GM12878 (cell line): ENCODE measurements at regions not wholly inside any gene's neighbourhood (a gene's known extent, or its start where the extent isn't known, plus 50 kb on each side); places are given as distances from the start of the nearest gene placed in this dataset.
A peak's percentile ranks its signal among the peaks of the same experiment; 100 is the strongest.

Source experiments
- ATAC-seq: fragments of 200-7000 bp; cut with Tn5 transposase; 3 replicates; pipeline ENCODE4 v1.9.1; 2020; ENCODE audit warnings: mild to moderate bottlenecking, moderate library complexity
- BruUV-seq: library from RNA; stranded (reverse); fragments of 400-500 nt; replicated peaks from 2 replicates; lab custom pipeline; 2021; lab: Mats Ljungman, UMichigan
- CTCF ChIA-PET: fragments of 300-600 bp; sonication (Branson Sonifier 250); formaldehyde crosslinking; extraction: SDS; loops from one replicate; lab custom pipeline; 2021; ENCODE audit warnings: inconsistent platforms; lab: Yijun Ruan, JAX
- POLR2A ChIA-PET: fragments of 350-600 bp; formaldehyde crosslinking; extraction: SDS; loops from one replicate; lab custom pipeline; 2021; ENCODE audit warnings: inconsistent platforms; lab: Charles Lee
- RAD21 ChIA-PET: fragments of 300-600 bp; sonication (Branson Sonifier 250); formaldehyde crosslinking; loops from one replicate; lab custom pipeline; 2023; ENCODE audit warnings: antibody characterized with exemption; ENCODE audit not compliant: unreplicated experiment; lab: Charles Lee
- SMC1A ChIA-PET: fragments of 300-600 bp; sonication (Branson Sonifier 250); formaldehyde crosslinking; loops from one replicate; lab custom pipeline; 2023; ENCODE audit not compliant: unreplicated experiment, uncharacterized antibody; lab: Charles Lee
- DNase-seq: peaks from one replicate; pipeline ENCODE4 v3.0.0-alpha.2; 2011; ENCODE audit warnings: low read depth, low spot score
- FAIRE-seq: peaks from 3 replicates; lab custom pipeline; 2011; peaks lifted over from hg19 to GRCh38; lab: Jason Lieb, UNC
- H2AFZ ChIP-seq: 2 replicates; pipeline ENCODE4 v1.6.0; 2011; ENCODE audit warnings: low read depth, low read length, control low read depth; ENCODE audit not compliant: control insufficient read depth
- H3K27ac ChIP-seq: 2 replicates; pipeline ENCODE4 v1.5.1; 2011; ENCODE audit warnings: control low read depth; ENCODE audit not compliant: control insufficient read depth, insufficient read depth
- H3K27me3 ChIP-seq, 2 experiments: replicated peaks in 1 of 2; 2 replicates each; pipeline versions ENCODE4 v1.6.0 to v1.6.1; 2011; ENCODE audit warnings: low read length in 1 of 2; ENCODE audit not compliant: control insufficient read depth in 2 of 2, insufficient read depth in 2 of 2
- H3K36me3 ChIP-seq, 2 experiments: 2 replicates each; pipeline ENCODE4 v1.5.1; 2011; ENCODE audit warnings: low read length in 1 of 2; ENCODE audit not compliant: control insufficient read depth in 2 of 2, insufficient read depth in 2 of 2
- H3K4me1 ChIP-seq: 2 replicates; pipeline ENCODE4 v1.6.1; 2011; ENCODE audit warnings: mild to moderate bottlenecking, low read length, moderate library complexity, mixed read lengths; ENCODE audit not compliant: control insufficient read depth, insufficient read depth
- H3K4me2 ChIP-seq: 2 replicates; pipeline ENCODE4 v1.6.0; 2011; ENCODE audit warnings: control low read depth; ENCODE audit not compliant: control insufficient read depth, insufficient read depth
- H3K4me3 ChIP-seq: fragments of 200-600 bp; sonication (generic); 2 replicates; pipeline ENCODE4 v1.5.1; 2016
- H3K79me2 ChIP-seq: 2 replicates; pipeline ENCODE4 v1.6.0; 2011; ENCODE audit warnings: low read length; ENCODE audit not compliant: control insufficient read depth, insufficient read depth
- H3K9ac ChIP-seq: 2 replicates; pipeline ENCODE4 v1.8.0; 2011; ENCODE audit warnings: low read length, control low read depth, mixed read lengths; ENCODE audit not compliant: control insufficient read depth, insufficient read depth
- H3K9me3 ChIP-seq: replicated peaks from 3 replicates; pipeline ENCODE4 v1.5.1; 2011; ENCODE audit warnings: mild to moderate bottlenecking, low read length; ENCODE audit not compliant: control insufficient read depth, insufficient read depth
- H4K20me1 ChIP-seq: 2 replicates; pipeline ENCODE4 v1.6.0; 2011; ENCODE audit not compliant: control insufficient read depth, insufficient read depth
- EGR1 ChIP-seq, 2 experiments: IDR thresholded peaks; 1 replicate in 1 of 2; 2 replicates in 1 of 2; pipeline ENCODE4 v1.6.1; 2011 to 2012; ENCODE audit warnings: low read depth in 2 of 2, low read length in 2 of 2, borderline replicate concordance in 1 of 2, mild to moderate bottlenecking in 1 of 2, moderate library complexity in 1 of 2
- GABPA ChIP-seq: IDR thresholded peaks from 2 replicates; pipeline ENCODE4 v1.6.1; 2014; ENCODE audit warnings: antibody characterized with exemption, low read depth, mild to moderate bottlenecking, inconsistent platforms
- KAT2A ChIP-seq: conservative IDR thresholded peaks from 2 replicates; pipeline ENCODE4 v1.6.1; 2011; ENCODE audit warnings: low read depth, low read length; ENCODE audit not compliant: control insufficient read depth
- LARP7 ChIP-seq: fragments of 450-650 bp; IDR thresholded peaks from 2 replicates; pipeline ENCODE4 v1.6.1; 2017; ENCODE audit warnings: mild to moderate bottlenecking
- MTA2 ChIP-seq: fragments of 450-650 bp; IDR thresholded peaks from 2 replicates; pipeline ENCODE4 v1.6.1; 2016; ENCODE audit warnings: low read depth, mild to moderate bottlenecking, moderate library complexity
- PAX5 ChIP-seq: IDR thresholded peaks from 2 replicates; pipeline ENCODE4 v1.6.1; 2011; ENCODE audit warnings: low read depth, low read length, borderline replicate concordance
- RAD51 ChIP-seq: fragments of 450-650 bp; IDR thresholded peaks from 2 replicates; pipeline ENCODE4 v1.6.1; 2016; ENCODE audit warnings: moderate library complexity, mild to moderate bottlenecking, inconsistent platforms
- ZNF207 ChIP-seq: fragments of 450-650 bp; IDR thresholded peaks from 2 replicates; pipeline ENCODE4 v1.6.1; 2014; ENCODE audit warnings: antibody characterized with exemption, mild to moderate bottlenecking, borderline replicate concordance
- ZNF24 ChIP-seq: fragments of 450-650 bp; IDR thresholded peaks from 2 replicates; pipeline ENCODE4 v1.6.1; 2017; ENCODE audit warnings: antibody characterized with exemption, mild to moderate bottlenecking
- WGBS: methylation state at CpG from one replicate; pipeline ENCODE4 v1.1.6; 2016; ENCODE audit warnings: low lambda C conversion rate; ENCODE audit not compliant: insufficient replicate concordance, insufficient coverage; ENCODE audit errors: missing lambda C conversion rate; 5-methylcytosine and 5-hydroxymethylcytosine counted together
- in situ Hi-C: fragments of 300-500 bp; cut with MboI; formaldehyde crosslinking; loops from 9 replicates; pipeline ENCODE4 v1.14.3; 2018; ENCODE audit warnings: mixed read lengths
- intact Hi-C: fragments of 100-400 bp; cut with micrococcal nuclease; formaldehyde crosslinking; loops from one replicate; pipeline ENCODE4 v1.14.2; 2022; ENCODE audit not compliant: unreplicated experiment
- TF ChIP-seq, protein P1 (sequence below): fragments of 450-650 bp; IDR thresholded peaks from 2 replicates; pipeline ENCODE4 v1.6.1; 2017; ENCODE audit warnings: mild to moderate bottlenecking, moderate library complexity

DNA sequence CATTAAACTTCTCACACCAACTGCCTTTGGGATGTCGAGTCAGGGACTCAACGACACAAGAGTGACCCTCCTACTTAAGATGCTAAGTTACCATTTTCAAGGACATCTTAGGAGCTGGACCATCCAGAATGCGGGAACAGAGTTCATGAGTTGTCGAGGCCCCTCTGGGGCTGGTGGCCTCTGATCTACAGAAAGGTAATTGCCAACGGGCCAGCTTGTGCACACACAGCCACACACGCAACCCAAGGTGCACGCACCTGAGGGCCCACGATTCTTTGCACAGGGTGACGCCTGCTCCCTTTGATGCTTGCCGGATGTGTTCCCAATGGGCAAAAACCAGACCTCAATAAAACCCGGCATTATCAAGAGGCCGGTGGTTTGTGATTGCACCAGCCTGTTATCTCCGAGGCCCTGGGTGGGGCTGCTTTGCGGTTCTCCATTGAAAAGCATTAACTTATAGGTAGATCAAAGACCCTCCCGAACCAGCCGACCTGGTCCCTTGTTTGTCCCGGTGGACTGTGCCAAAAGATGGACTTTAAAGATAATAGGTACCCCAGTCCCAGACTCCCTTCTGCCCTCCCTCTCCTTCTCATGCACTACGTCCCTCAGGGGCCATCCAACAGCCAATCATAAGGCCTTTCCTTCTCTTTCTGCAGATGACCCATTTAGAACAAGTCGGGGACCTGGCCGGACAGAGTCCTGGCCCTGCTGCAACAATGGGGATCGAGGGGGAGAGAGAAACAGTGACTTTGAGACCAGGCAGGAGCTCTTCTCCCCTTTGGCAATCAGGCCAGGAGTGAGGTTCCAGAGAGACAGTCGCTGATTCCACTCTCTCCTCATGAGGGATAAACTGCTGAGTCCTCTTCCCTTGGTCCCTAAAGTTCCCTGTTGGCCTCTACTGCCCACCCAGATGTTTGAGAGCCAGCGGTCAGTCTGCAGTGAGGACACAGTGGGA, 292.5 kb downstream of the SOX9 start (continued):
- TF ChIP-seq, protein P1, sequence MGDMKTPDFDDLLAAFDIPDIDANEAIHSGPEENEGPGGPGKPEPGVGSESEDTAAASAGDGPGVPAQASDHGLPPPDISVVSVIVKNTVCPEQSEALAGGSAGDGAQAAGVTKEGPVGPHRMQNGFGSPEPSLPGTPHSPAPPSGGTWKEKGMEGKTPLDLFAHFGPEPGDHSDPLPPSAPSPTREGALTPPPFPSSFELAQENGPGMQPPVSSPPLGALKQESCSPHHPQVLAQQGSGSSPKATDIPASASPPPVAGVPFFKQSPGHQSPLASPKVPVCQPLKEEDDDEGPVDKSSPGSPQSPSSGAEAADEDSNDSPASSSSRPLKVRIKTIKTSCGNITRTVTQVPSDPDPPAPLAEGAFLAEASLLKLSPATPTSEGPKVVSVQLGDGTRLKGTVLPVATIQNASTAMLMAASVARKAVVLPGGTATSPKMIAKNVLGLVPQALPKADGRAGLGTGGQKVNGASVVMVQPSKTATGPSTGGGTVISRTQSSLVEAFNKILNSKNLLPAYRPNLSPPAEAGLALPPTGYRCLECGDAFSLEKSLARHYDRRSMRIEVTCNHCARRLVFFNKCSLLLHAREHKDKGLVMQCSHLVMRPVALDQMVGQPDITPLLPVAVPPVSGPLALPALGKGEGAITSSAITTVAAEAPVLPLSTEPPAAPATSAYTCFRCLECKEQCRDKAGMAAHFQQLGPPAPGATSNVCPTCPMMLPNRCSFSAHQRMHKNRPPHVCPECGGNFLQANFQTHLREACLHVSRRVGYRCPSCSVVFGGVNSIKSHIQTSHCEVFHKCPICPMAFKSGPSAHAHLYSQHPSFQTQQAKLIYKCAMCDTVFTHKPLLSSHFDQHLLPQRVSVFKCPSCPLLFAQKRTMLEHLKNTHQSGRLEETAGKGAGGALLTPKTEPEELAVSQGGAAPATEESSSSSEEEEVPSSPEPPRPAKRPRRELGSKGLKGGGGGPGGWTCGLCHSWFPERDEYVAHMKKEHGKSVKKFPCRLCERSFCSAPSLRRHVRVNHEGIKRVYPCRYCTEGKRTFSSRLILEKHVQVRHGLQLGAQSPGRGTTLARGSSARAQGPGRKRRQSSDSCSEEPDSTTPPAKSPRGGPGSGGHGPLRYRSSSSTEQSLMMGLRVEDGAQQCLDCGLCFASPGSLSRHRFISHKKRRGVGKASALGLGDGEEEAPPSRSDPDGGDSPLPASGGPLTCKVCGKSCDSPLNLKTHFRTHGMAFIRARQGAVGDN, result no peak
- no peak for TF ChIP-seq LARP7
- no peak for TF ChIP-seq ZNF207
- TF ChIP-seq EGR1 (IDR thresholded peaks at IDR 0.05; ENCODE audit: borderline replicate concordance in 1 of 2, low read depth in 2 of 2, low read length in 2 of 2), result no peak

DNA sequence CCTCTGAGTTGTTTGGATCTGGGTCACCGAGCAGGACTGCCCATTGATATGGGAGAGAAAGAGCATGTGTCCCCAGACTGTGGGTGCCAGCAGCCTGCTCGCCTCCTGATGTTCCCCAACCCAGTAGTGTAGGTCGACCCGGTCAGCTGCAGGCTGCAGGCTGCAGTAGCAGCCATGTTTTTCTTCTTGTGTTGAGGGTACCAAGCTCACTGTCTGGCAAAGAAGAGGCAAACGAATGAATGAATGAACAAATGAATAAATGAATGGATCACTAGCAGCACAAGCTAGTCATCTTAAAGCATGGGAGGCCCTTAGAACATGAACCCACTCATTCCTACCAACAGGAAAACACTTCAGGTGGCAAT, 293.2 kb downstream of the SOX9 start:
- SMC1A ChIA-PET, result interaction anchor here (1.2 to 1.3 kb wide), 2 partner anchors 21 to 126 kb away, joined by 3 to 5 read pairs; no protein-coding TSS in a partner anchor
- Histone ChIP-seq H3K4me3 (no peak overlapping the region), H3K4me2 (no peak overlapping the region)
- no peak for FAIRE-seq
- BruUV-seq, result no TSS peak
- CTCF ChIA-PET, result interaction anchor here (0.6 kb wide), 1 partner anchor 271 kb away, joined by 4 read pairs; no protein-coding TSS in a partner anchor
- RAD21 ChIA-PET, result no interaction called here
- TF ChIP-seq KAT2A (no peak), GABPA (no peak), MTA2 (no peak), RAD51 (no peak), ZNF24 (peak; percentile 82; the same call in 1 of the 2 replicates), PAX5 (no peak)
- TF ChIP-seq, all 136 proteins: peak for 1
- H2AFZ ChIP-seq, result no peak overlapping the region
- POLR2A ChIA-PET, result no interaction called here
- H3K27me3 ChIP-seq, result no peaks in the 10 kb centered on the region
- 62% methylated on average over 5 of the region's 5 CpGs for WGBS
- H3K9ac ChIP-seq, result no peak overlapping the region
- in situ Hi-C loops (loop anchor here (25.0 kb wide), 1 partner anchor 1873 kb away; no protein-coding TSS in a partner anchor), intact Hi-C loops (no loop called here)
- no peak for DNase-seq
- peaks cover 4% of the 10 kb centered on the region; the same call in 1 of the 2 replicates for H3K4me1 ChIP-seq
- peaks cover 18% of the 10 kb centered on the region for H3K9me3 ChIP-seq
- H3K36me3 ChIP-seq, result peaks cover 0 to 1% of the 10 kb centered on the region in 2 experiments; a peak in 2 of 4 replicates
- ATAC-seq, result no peak
- no peaks in the 10 kb centered on the region for H4K20me1 ChIP-seq
- H3K79me2 ChIP-seq, result no peaks in the 10 kb centered on the region; the same call in 1 of the 2 replicates
- H3K27ac ChIP-seq, result no peak overlapping the region
